HG03108 (cell line): ENCODE measurements at regions not wholly inside any gene's neighbourhood (a gene's known extent, or its start where the extent isn't known, plus 50 kb on each side); places are given as distances from the start of the nearest gene placed in this dataset.
"Not testable (repeated sequence)": the region's sequence is repeated elsewhere in the genome, so short reads cannot be mapped to it uniquely, and the experiment has no call there.

Experiments used
- ATAC-seq: cut with Tn5 transposase; IDR thresholded peaks from one replicate; pipeline ENCODE4 v1.9.1; 2021; ENCODE audit warnings: moderate library complexity; ENCODE audit not compliant: unreplicated experiment

GRCh38 chr13:82654143-82654542 is 1228.1 kb downstream of the SLITRK1 start:
- ATAC-seq, result no peak

GRCh38 chr13:82647540-82647939 is 1234.7 kb downstream of the SLITRK1 start:
- ATAC-seq, result no peak

GRCh38 chr13:82636119-82636518 is 1246.2 kb downstream of the SLITRK1 start:
- no peak for ATAC-seq

DNA sequence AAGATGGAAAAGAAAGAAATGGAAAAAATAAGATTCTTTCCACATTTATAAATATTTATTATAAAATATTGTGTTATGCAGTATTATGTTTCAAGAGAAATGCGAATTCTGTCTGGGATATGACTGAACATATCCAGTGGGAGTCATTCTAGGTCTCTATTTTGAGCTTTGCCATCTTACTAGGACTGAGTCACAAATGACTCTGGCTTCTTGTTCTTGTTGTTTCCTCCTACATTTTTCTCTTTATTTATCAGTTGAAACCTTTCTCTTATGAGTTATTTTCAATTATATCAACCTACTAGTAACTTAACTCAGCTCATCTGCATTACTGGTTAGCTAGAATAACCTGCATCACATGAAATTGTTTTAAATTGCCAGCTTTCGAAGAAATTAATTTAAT is 1247.3 kb downstream of the SLITRK1 start:
- no peak for ATAC-seq

DNA sequence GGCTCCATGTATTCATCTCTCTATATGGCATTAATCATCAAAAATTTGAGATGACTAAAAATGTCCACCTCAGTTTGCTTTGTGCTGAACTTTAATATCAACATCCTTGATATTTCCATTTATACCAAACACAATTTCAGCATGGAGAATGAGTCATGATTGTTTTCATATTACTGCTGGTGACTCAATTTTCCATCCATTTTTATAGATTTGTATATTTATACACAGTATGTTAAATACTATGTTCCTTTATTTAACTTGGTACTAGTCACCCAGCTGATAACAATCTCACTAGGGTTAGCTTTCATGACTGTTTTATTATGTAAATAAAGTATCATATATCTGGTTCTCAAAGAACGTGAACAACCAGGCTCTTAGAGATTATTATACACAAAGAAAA is 1255.1 kb downstream of the SLITRK1 start:
- no peak for ATAC-seq

DNA sequence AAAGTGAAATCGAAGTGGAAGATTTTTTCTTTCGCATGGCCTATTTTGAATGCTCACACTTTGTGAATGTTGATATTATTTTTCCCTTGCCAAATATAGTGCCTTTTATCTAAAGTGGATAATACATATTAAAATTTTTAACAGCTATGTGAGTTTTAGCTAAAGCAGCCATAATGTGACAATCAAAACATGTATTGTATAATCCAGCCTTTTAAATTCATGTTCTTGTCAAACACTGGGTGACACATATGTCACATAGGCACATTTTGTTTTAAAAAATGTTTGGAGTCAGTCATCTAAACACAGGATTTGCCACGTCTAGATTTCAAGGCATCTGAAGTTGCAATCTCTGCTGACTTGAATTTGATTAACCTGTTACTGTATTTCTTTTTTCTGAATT is 1256.6 kb downstream of the SLITRK1 start:
- ATAC-seq, result no peak

- ATAC-seq, result no peak
Observed at GRCh38 chr13:82615043-82615442, 1267.2 kb downstream of the SLITRK1 start.

- ATAC-seq, result no peak
Observed at GRCh38 chr13:82614086-82614485, 1268.2 kb downstream of the SLITRK1 start.

DNA sequence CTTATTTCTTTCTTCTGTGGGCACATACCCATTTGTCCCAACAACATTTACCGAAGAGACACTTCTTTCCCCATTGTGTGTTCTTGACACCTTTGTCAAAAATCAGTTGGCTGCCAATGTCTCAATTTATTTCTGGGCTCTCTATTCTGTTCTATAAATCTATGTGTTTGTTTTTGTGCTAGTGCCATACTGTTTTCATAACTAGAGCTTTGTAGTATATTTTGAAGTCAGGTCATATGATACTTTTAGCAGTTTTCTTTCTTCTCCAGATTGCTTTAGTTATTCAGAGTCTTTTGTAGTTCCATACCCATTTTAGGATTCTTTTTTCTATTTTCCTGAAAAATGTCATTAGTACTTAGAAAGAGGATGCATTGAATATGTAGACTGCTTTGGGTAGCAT is 1276.3 kb downstream of the SLITRK1 start:
- ATAC-seq, result no peak

DNA sequence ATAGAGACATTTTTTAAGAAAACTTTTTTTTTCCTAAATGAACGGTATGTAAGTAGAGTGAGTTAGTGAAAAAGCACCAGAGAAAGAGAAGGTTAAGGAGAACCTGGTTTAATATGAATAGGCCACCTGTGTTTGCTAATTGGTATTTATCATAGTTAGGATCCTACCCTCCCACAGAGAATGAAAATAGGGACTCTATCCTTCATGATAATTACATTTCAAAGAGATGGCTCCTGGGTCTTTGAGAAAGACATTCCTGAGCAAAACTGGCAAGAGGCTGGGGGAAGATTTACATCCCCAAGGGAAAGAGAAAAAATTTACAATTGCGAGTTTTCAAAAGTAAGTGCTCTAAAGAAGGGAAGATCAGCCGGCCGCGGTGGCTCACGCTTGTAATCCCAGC is 1284.5 kb downstream of the SLITRK1 start:
- no peak for ATAC-seq

- no peak for ATAC-seq
Observed at GRCh38 chr13:82593239-82593638, 1289.0 kb downstream of the SLITRK1 start.

GRCh38 chr13:82571653-82572052 is 1310.6 kb downstream of the SLITRK1 start:
- no peak for ATAC-seq

DNA sequence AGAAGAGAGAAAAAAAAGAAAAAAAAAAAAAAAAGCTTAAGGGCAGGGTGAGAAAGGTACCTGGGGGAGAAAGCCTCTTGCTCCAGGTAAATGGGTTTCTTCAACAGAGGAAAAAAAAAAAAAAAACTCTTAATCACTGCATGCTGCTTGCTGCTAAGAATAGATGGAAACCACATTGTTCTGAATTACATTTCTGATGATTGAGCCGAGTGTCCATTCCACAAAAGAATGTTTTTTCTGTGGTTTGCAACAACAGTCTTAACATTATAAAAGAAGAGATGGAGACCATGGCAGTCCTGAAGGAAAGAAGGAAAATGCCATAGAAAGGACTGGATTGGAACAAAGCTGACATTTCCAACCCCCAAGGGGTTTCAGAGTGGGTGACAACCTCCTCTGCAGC is 1312.7 kb downstream of the SLITRK1 start:
- ATAC-seq, result no peak

DNA sequence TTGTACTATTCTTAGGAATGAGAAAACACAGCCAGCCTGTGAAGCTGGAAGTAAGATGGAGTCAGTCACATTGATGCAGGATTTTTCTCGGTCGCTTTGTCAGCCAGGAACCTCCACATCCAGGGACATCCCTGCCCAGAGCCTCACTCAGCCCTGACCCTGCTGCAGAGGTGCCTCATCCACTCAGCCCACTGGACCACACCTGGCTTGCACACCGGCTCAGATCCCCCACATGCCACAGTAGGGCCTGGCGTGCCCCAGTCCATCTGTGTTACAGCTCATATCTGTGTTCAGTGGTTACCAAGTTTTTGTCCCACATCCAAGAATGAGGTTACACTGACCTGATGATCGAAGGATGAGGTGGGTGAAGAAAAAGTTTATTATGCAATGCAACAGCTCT is 1315.4 kb downstream of the SLITRK1 start:
- no peak for ATAC-seq

- no peak for ATAC-seq
Observed at GRCh38 chr13:82565201-82565600, 1317.1 kb downstream of the SLITRK1 start.

- no peak for ATAC-seq
Observed at GRCh38 chr13:82560889-82561288, 1321.4 kb downstream of the SLITRK1 start.

GRCh38 chr13:82522872-82523271 is 1359.4 kb downstream of the SLITRK1 start:
- no peak for ATAC-seq

DNA sequence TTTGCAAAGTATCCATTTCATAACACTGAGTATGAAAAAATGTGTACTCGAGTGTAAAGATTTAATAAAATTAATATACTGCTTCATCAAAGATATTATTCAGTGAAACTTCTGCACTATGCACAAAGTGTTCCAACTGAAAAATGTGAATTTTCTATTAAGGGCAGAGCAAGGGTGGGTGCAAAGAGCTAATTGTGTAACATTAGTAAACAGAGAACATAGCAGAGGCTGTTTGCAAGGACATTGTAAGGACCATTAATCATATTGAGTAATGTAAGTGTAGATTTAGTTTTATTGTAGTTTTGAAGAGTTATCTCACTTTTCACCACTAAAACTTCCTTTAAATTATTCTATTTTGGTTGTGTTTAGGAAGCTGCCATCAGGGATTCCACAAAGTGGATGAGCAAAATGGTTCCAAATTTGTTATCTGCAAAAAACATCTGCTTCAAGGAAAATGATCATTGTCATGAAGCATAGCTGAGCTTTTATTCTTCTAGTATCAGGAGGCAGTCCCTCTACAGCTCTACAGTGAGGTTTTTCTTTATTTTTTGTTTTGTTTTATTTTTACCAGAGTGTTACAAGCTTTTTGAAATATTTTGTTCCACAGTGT is 1375.4 kb downstream of the SLITRK1 start:
- no peak for ATAC-seq

GRCh38 chr13:82501834-82502233 is 1380.4 kb downstream of the SLITRK1 start:
- ATAC-seq, result no peak

GRCh38 chr13:82480415-82480814 is 1401.9 kb downstream of the SLITRK1 start:
- ATAC-seq, result no peak

DNA sequence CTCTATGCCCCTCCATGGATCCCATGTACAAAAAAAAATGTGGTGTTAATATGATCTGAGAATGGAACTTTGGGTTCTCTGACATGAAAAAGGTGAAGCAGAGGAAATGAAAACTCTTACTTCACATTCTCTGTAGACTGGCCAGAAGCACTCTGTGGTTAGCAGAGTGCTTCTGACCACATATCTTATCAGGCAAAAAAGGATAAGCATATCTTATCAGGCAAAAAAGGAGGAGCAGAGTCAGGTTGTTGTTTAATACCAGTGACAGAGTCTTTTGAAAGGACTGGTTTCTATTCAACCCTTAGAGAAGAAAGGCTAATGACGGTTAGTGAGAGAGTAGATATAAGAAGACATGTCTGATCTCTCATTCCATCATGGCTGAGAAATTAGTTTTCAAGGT is 1404.8 kb downstream of the SLITRK1 start:
- no peak for ATAC-seq

DNA sequence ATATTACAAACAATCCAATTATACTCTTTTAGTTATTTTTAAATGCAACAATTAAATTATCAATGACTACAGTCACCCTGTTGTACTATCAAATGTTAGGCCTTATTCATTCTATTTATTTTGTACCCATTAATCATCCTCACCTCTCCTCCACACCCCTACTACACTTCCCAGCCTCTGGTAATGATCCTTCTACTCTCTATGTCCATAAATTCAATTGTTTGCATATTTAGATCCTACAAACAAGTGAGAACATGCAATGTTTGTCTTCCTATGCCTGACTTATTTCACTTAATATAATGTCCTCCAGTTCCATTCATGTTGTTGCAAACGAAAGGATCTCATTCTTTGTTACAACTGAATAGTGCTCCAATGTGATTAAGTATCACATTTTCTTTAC is 1414.6 kb downstream of the SLITRK1 start:
- ATAC-seq, result no peak

- ATAC-seq, result not testable (repeated sequence)
Observed at GRCh38 chr13:82459575-82459974, 1422.7 kb downstream of the SLITRK1 start.
